ENCODE measurements at regions not wholly inside any gene's neighbourhood (a gene's known extent, or its start where the extent isn't known, plus 50 kb on each side); places are given as distances from the start of the nearest gene placed in this dataset.

DNA sequence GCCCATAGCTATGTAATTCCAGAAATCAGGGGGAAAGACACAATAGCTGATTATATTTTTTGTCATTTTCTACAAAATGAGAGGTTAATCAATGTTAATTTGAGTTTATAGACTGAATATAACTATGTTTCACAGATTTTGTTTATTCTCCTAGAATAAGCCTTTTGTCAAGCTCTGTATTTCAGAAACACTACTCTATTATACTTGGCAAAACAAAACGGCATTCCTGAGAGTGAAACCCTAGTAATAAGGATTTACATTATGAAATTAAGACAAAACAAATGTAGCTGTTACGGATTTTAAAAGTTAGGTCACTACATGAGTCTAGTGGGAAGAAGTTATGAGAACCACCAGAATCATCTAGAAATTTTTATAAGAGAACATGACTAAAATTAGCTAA lies 334.2 kb downstream of the KLF12 start:
- peak; percentile 23 for DNase-seq (ENCODE audit: low spot score)

DNA sequence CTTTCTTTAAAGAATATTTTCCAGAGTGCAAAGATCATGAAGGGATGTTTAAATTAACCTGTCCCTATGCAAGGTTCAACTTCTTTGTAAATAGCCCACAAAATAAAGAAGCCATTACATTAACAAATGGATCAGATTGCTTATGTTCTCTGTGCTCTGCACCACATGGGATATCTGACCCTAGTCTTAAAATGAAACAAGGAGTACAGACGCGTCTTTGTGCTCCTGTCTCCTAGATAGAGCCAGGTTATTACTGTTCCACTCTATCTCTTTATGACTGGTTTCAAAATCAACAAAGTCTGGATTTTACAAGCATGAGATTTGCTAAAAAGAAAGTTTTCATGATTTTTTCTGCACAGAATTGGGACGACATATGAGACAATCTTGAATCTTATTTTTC lies 339.4 kb downstream of the KLF12 start:
- peak; percentile 34 for DNase-seq (ENCODE audit: low spot score)

- DNase-seq (ENCODE audit: low spot score) = no peak
Measured at GRCh38 chr13:73793361-73793760, 340.8 kb downstream of the KLF12 start.

- DNase-seq (ENCODE audit: low spot score) = no peak
Measured at GRCh38 chr13:73792796-73793195, 341.4 kb downstream of the KLF12 start.

GRCh38 chr13:73782450-73783449 lies 351.5 kb downstream of the KLF12 start:
- no peak for DNase-seq (ENCODE audit: low spot score)

DNA sequence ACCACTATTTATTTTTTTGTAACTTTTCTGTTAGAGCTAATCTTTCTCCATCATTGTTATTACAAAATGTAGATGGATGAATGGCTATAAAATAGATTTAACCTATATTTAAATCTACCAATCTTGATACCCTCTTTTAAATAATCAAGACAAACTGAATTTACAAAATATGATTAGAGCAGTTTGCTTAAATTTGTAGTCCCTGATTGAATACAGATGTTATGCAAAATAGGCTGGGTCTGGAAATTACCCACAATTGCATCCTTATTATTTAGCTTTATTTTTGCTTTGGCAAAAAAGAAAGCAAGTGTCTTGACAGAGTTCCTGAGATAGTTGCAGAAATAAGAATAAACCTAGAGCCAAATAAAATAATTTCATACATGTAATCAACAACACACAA lies 352.8 kb downstream of the KLF12 start:
- no peak for DNase-seq (ENCODE audit: low spot score)

- no peak for DNase-seq (ENCODE audit: low spot score)
Measured at GRCh38 chr13:73779881-73780280, 354.3 kb downstream of the KLF12 start.

- no peak for DNase-seq (ENCODE audit: low spot score)
Measured at GRCh38 chr13:73778242-73778864, 355.9 kb downstream of the KLF12 start.

DNA sequence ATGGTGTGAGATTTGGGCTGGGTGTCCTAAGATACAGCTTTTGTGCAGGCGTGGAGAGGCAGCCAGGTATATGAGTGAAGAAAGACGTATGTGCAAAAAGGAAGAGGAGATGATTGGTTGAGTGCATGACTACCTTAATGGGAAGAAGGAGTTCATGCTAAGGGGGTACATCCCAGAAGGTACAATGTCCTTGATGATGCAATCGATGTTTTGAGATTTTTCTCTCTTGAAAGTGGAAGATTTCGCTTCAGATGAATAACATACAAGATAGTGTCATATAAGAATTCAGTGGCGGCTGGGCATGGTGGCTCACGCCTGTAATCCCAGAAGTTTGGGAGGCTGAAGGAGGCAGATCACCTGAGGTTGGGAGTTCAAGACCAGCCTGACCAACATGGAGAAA lies 357.1 kb downstream of the KLF12 start:
- no peak for DNase-seq (ENCODE audit: low spot score)

- DNase-seq (ENCODE audit: low spot score) = no peak
Measured at GRCh38 chr13:73776151-73776785, 357.9 kb downstream of the KLF12 start.

DNA sequence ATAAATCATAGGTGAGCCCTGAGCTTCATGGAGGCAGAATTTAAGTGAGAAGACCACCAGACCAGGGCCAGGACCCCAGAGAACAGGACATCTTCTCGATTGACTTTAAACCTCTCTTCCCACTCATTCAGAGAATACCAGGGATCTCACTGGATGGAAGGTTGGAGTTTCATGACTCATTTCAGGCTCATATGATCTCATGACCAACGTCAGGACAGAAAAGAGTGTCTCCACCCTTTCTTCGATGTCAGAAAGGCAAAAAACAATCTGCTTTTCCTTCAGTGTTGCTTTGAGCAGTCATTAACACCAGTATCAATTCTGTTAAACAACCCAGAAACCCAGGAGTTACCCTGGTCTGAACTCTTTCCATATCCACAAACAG lies 361.0 kb downstream of the KLF12 start:
- no peak for DNase-seq (ENCODE audit: low spot score)

- no peak for DNase-seq (ENCODE audit: low spot score)
Measured at GRCh38 chr13:73772449-73773167, 361.6 kb downstream of the KLF12 start.

DNA sequence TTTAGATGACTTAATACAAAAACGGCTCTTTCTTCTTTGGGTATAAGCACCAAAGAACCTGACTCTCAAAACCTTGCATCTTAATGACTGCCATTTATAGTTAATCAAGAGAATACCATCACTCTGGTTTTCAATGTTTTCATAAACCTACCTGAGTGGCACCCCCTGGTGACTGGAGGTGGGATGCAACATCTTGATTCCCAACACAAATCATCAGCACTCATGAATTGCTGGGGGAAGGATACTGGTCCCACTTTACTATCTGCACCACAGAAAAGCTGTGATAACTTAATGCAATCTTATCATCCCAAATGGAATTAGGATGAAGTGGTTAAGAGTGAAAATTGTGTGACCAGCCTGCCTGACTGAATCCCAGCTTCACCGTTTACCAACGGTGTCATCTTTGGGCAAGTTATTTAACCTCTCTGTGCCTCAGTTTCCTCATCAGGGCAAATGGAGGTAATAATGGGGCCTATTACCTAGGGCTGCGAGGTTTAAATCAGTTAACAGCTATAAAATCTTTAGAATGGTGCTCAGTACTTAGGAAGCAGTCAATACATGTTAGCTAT lies 366.4 kb downstream of the KLF12 start:
- no peak for DNase-seq (ENCODE audit: low spot score)

DNA sequence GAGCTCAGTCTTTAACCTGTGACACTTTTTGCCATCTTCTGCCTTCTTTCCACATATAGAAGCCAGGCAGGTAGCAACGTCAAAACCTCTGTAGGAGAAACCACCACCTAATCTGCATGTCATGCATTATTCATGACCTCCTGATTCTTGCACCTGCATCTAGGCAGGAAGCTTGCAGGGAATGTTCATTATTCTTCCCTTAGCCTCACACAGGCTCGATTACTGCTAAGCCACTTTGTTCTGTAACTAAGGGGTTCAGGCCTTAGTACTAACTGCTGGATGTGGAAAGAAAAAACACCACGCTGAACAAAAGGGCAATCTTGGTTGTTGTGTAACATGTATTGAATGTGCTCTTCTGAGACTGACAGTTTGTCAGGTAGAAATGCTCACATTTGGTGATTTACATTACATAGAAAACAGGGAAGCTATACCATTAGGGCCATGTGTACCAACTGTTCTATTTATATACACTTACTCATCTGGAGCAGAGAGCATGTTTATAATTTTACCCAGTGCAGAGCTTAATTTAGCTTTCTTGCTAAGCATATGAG lies 366.9 kb downstream of the KLF12 start:
- DNase-seq (ENCODE audit: low spot score) = no peak

GRCh38 chr13:73765651-73766384 lies 368.4 kb downstream of the KLF12 start:
- peak; percentile 43 for DNase-seq (ENCODE audit: low spot score)

- no peak for DNase-seq (ENCODE audit: low spot score)
Measured at GRCh38 chr13:73759434-73759833, 374.8 kb downstream of the KLF12 start.

GRCh38 chr13:73757481-73758233 lies 376.5 kb downstream of the KLF12 start:
- no peak for DNase-seq (ENCODE audit: low spot score)

DNA sequence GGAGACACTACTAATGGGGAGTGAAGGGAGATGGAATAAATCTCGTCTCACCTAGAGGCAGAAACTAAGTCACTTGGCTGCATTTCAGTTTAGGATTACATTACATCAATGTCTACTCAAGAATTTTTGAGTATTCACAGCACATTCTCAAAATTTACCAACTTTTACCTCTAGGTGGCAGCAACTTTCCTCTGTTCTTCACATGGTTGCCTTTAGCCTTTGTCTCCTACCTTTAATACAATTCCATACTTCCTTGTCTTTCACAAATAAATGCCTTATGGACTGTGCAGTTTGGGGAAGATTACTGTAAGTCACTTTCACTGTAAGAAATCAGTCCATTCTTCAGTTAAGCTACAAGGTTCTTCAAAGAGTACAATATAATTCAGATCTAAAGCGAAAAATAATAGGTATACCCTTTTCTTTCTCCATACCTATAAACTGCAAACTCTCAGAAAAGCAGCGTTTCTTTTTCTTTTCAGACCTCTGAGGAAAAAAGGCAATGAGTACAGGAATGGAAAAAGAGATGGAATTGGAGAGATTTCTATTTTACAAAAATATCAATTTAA lies 379.4 kb downstream of the KLF12 start:
- DNase-seq (ENCODE audit: low spot score) = peak; percentile 53

DNA sequence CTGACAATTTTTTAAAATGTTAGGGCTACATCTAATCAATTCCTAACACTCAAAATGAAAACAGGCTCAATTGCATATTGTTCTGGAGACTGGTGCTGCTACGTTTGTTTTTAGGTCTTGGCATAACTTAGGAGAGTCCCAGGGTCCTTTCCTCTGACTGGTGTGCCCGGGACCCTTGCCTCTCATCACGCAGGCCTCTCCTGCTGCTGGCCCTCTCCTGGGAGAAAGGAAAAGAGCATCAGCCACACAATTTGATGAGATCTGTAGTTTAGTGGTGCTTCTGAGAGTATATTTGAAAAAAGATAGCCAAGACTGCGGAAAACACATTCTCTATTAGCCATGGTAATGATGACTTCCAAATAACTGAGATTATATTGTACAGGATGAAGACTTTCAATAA lies 380.0 kb downstream of the KLF12 start:
- DNase-seq (ENCODE audit: low spot score) = no peak

DNA sequence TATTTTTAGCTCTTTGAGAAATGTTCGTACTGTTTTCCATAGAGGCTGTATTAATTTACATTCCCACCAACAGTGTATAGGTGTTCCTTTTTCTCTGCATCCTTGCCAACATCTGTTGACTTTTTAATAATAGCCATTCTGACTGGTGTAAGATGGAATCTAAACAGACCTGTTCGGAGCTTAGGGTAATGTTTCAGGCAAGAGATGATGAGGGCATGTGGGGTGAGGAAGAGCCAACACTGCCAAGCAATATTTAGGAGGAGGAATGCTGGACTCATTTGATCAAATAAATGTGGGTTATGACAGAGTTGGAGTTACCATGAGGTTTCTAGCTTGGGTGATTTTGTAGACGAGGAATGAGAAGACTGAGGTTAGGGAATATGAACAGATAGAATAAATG lies 382.9 kb downstream of the KLF12 start:
- DNase-seq (ENCODE audit: low spot score) = no peak

Data from COLO829 (cell line).